HUES6 (cell line): ENCODE measurements at regions not wholly inside any gene's neighbourhood (a gene's known extent, or its start where the extent isn't known, plus 50 kb on each side); places are given as distances from the start of the nearest gene placed in this dataset.
"Not testable (repeated sequence)": the region's sequence is repeated elsewhere in the genome, so short reads cannot be mapped to it uniquely, and the experiment has no call there.

ENCODE experiments used
- H3K27ac ChIP-seq: 2 replicates; pipeline ENCODE4 v1.7.0; 2013; ENCODE audit warnings: low read depth, mild to moderate bottlenecking, low read length, inconsistent platforms
- H3K27me3 ChIP-seq: 2 replicates; pipeline ENCODE4 v1.6.1; 2013; ENCODE audit warnings: low read length; ENCODE audit not compliant: control insufficient read depth, insufficient read depth
- H3K36me3 ChIP-seq: 2 replicates; pipeline ENCODE4 v1.6.1; 2013; ENCODE audit warnings: low read length; ENCODE audit not compliant: control insufficient read depth, insufficient read depth
- H3K4me1 ChIP-seq: 2 replicates; pipeline ENCODE4 v1.6.1; 2013; ENCODE audit warnings: low read length; ENCODE audit not compliant: control insufficient read depth, insufficient read depth
- H3K4me3 ChIP-seq: 2 replicates; pipeline ENCODE4 v1.5.1; 2013; ENCODE audit warnings: low read depth, low read length
- H3K9ac ChIP-seq: one replicate; pipeline ENCODE4 v1.6.1; 2013; ENCODE audit warnings: mild to moderate bottlenecking, low read length
- H3K9me3 ChIP-seq: 2 replicates; pipeline ENCODE4 v1.6.1; 2013; ENCODE audit warnings: low read depth, low read length; ENCODE audit not compliant: control insufficient read depth, insufficient read depth

DNA sequence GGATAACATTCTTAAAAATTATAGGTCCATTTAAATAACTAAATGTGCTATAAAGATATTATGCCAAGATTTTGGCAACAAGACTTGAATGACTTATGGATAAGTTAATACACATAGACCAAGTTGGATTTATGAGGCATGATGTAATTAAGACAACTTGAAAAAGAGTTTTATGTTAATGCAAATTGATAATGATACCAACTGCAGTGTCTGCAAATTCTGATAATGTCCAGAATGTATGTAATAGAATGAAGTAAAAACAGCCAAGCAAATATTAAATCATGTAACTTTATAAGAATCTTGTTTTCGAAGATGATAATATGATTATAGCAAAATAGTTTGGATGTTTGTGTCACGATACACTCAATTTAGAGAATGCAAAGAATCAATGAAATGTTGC lies 868.3 kb downstream of the DNAJB9 start:
- Histone ChIP-seq H3K27me3 (no peaks in the 10 kb centered on the region), H3K9ac (no peak overlapping the region), H3K9me3 (no peaks in the 10 kb centered on the region), H3K4me1 (no peaks in the 10 kb centered on the region), H3K4me3 (no peak overlapping the region), H3K36me3 (no peaks in the 10 kb centered on the region), H3K27ac (no peak overlapping the region)

- Histone ChIP-seq H3K4me3 (no peak overlapping the region), H3K27ac (no peak overlapping the region), H3K9ac (no peak overlapping the region), H3K36me3 (no peaks in the 10 kb centered on the region), H3K27me3 (no peaks in the 10 kb centered on the region), H3K9me3 (no peaks in the 10 kb centered on the region), H3K4me1 (no peaks in the 10 kb centered on the region)
These were observed 880.1 kb downstream of the DNAJB9 start for GRCh38 chr7:109449760-109450159.

- Histone ChIP-seq H3K4me1 (no peaks in the 10 kb centered on the region), H3K27me3 (no peaks in the 10 kb centered on the region), H3K27ac (no peak overlapping the region), H3K9ac (no peak overlapping the region), H3K9me3 (no peaks in the 10 kb centered on the region), H3K4me3 (no peak overlapping the region), H3K36me3 (no peaks in the 10 kb centered on the region)
These were observed 886.4 kb downstream of the DNAJB9 start for GRCh38 chr7:109456116-109456515.

DNA sequence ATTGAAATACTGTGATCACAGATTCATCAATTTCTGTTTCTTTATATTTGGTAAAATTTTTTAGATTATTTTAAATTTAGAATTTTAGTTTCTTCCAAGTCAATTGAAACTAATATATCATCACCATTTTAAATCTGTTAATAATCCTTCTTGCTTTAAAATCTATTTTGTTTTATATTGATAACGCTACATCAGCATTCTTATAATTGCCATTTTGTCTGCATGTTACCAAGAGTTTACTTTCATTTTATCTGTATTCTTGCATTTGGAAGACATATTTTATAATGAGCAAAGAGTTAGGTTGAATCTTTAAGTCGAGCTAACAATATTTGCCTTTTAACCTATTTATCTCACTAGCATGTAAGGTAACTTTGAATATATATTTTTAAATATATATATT lies 890.6 kb downstream of the DNAJB9 start:
- no peaks in the 10 kb centered on the region for H3K4me1 ChIP-seq
- no peaks in the 10 kb centered on the region for H3K9me3 ChIP-seq
- H3K4me3 ChIP-seq, result no peak overlapping the region
- no peaks in the 10 kb centered on the region for H3K27me3 ChIP-seq
- no peak overlapping the region for H3K27ac ChIP-seq
- H3K9ac ChIP-seq, result no peak overlapping the region
- no peaks in the 10 kb centered on the region for H3K36me3 ChIP-seq

DNA sequence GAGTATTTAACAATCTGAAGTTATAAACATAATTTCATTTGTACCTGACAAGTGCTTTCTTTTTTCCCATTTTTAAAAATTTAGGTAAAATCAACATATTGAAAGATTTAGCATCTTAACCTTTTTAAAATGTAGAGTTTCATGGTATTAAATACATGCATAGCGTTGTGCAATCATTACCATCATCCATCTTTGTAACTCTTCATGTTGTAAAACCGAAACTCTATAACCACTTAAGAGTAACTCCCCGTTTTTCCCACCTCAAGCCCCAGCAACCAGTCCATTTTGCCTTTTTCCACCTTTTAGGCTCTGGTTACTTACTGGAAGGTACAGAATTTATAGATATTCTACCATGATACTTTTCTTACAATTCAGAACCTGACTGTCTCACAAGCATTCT lies 892.5 kb downstream of the DNAJB9 start:
- Histone ChIP-seq H3K9ac (no peak overlapping the region), H3K36me3 (no peaks in the 10 kb centered on the region), H3K27me3 (no peaks in the 10 kb centered on the region), H3K27ac (no peak overlapping the region), H3K4me3 (no peak overlapping the region), H3K9me3 (no peaks in the 10 kb centered on the region), H3K4me1 (no peaks in the 10 kb centered on the region)

DNA sequence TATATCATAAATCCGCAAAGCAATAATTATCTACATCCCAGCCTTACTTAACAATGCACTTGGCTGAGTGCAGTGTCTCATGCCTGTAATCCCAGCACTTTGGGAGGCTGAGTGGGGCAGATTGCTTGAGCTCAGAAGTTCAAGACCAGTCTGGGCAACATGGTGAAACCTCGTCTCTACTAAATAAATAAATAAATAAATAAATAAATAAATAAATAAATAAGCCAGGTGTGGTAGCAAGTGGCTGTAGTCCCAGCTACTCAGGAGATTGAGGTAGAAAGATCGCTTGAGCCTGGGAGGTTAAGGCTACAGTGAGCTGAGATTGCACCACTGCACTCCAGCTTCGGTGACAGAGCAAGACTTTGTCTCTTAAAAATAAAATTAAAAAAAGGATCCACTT lies 898.1 kb downstream of the DNAJB9 start:
- not testable (repeated sequence) for H3K27ac ChIP-seq, H3K9ac ChIP-seq, H3K27me3 ChIP-seq, H3K36me3 ChIP-seq, H3K4me1 ChIP-seq, H3K4me3 ChIP-seq, H3K9me3 ChIP-seq

DNA sequence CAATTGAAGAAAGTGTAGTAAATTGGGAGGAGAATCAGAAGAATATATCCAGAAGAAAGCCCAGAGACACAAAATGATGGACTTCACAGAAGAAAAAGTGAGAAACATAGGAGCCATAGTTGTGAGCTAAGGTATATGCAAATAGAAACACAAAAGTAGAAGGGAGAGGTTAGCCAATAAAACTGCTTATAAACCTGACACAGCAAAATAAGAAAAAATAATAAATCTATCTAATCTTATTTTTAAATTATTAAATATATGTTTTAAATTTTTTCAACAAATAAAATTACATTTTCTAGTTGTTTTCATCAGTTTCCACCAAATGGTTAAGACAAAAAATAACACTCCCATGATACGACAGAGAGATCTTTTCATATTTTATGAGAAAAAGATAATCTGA lies 903.5 kb downstream of the DNAJB9 start:
- H3K4me3 ChIP-seq, result no peak overlapping the region

DNA sequence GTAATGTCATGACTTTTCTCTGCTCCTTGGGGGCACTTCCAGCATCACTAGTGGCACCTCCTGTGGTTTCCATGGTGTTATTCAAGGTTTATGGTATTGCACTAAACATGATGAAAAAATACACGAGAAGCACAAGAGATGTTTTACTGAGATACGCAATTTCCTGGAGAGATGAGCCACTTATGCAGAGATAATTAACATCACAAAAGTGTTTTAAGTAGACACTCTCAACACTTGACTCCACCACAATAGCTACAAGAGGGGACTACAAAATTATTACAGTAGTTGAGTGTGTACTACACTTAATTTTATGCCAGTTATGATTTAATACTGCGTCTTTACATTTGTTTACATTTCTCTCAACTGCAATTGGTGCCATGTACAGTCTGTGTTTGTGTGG lies 906.7 kb downstream of the DNAJB9 start:
- Histone ChIP-seq H3K9me3 (no peaks in the 10 kb centered on the region), H3K36me3 (no peaks in the 10 kb centered on the region), H3K4me1 (no peaks in the 10 kb centered on the region), H3K27me3 (no peaks in the 10 kb centered on the region), H3K9ac (no peak overlapping the region), H3K4me3 (no peak overlapping the region), H3K27ac (no peak overlapping the region)

More for the DNA sequence above, 903.5 kb downstream of the DNAJB9 start:
- Histone ChIP-seq H3K4me1 (no peaks in the 10 kb centered on the region), H3K27me3 (no peaks in the 10 kb centered on the region), H3K9ac (no peak overlapping the region), H3K36me3 (no peaks in the 10 kb centered on the region), H3K27ac (no peak overlapping the region), H3K9me3 (no peaks in the 10 kb centered on the region)

GRCh38 chr7:109479388-109479787 lies 909.7 kb downstream of the DNAJB9 start:
- Histone ChIP-seq H3K36me3 (no peaks in the 10 kb centered on the region), H3K9me3 (no peaks in the 10 kb centered on the region)

DNA sequence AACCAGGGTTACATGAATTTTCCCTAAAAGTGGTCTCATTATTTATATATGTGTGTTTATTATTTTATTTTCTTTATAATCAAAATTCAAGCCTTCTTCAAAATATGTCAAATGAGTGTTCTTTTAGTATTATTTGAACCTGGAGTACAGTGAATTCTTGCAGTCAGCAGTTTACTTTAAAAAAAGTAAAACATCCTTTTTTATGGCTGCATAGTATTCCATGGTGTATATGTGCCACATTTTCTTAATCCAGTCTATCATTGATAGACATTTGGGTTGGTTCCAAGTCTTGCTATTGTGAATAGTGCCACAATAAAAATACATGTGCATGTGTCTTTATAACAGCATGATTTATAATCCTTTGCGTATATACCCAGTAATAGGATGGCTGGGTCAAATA lies 920.9 kb downstream of the DNAJB9 start:
- not testable (repeated sequence) for H3K27ac ChIP-seq, H3K9ac ChIP-seq, H3K9me3 ChIP-seq, H3K4me3 ChIP-seq, H3K27me3 ChIP-seq, H3K4me1 ChIP-seq, H3K36me3 ChIP-seq

More at GRCh38 chr7:109479388-109479787, 909.7 kb downstream of the DNAJB9 start:
- H3K4me1 ChIP-seq, result no peaks in the 10 kb centered on the region
- H3K9ac ChIP-seq, result no peak overlapping the region
- no peak overlapping the region for H3K4me3 ChIP-seq
- no peaks in the 10 kb centered on the region for H3K27me3 ChIP-seq
- H3K27ac ChIP-seq, result no peak overlapping the region

- Histone ChIP-seq H3K9me3 (no peaks in the 10 kb centered on the region), H3K27ac (no peak overlapping the region), H3K27me3 (no peaks in the 10 kb centered on the region), H3K4me3 (no peak overlapping the region), H3K4me1 (no peaks in the 10 kb centered on the region), H3K9ac (no peak overlapping the region), H3K36me3 (no peaks in the 10 kb centered on the region)
These were observed 927.4 kb downstream of the DNAJB9 start for GRCh38 chr7:109497053-109497452.

GRCh38 chr7:109498131-109498530 lies 928.5 kb downstream of the DNAJB9 start:
- Histone ChIP-seq H3K9ac (no peak overlapping the region), H3K4me1 (no peaks in the 10 kb centered on the region), H3K9me3 (no peaks in the 10 kb centered on the region), H3K36me3 (no peaks in the 10 kb centered on the region), H3K27me3 (no peaks in the 10 kb centered on the region), H3K27ac (no peak overlapping the region), H3K4me3 (no peak overlapping the region)
